Karpas-422 (cell line): ENCODE measurements at regions not wholly inside any gene's neighbourhood (a gene's known extent, or its start where the extent isn't known, plus 50 kb on each side); places are given as distances from the start of the nearest gene placed in this dataset.
"Not testable (repeated sequence)": the region's sequence is repeated elsewhere in the genome, so short reads cannot be mapped to it uniquely, and the experiment has no call there.

ENCODE experiments used
- DNase-seq: peaks from one replicate; pipeline ENCODE4 v3.0.0-alpha.2; 2015
- H2AFZ ChIP-seq: fragments of 200-600 bp; sonication (generic); 2 replicates; pipeline ENCODE4 v1.6.1; 2014; ENCODE audit warnings: antibody characterized with exemption, low read length, mixed read lengths
- H3K27ac ChIP-seq: fragments of 200-600 bp; sonication (generic); 2 replicates; pipeline ENCODE4 v1.5.1; 2014; ENCODE audit warnings: mild to moderate bottlenecking, low read length, moderate library complexity
- H3K27me3 ChIP-seq: fragments of 200-600 bp; sonication (generic); 2 replicates; pipeline ENCODE4 v1.6.1; 2014; ENCODE audit warnings: low read length, mixed read lengths
- H3K36me3 ChIP-seq: fragments of 200-600 bp; sonication (generic); 2 replicates; pipeline ENCODE4 v1.6.1; 2014; ENCODE audit warnings: low read length, mixed read lengths; ENCODE audit not compliant: insufficient read depth
- H3K4me1 ChIP-seq: fragments of 200-600 bp; sonication (generic); 2 replicates; pipeline ENCODE4 v1.6.1; 2014; ENCODE audit warnings: mild to moderate bottlenecking, low read length, mixed read lengths
- H3K4me2 ChIP-seq: fragments of 200-600 bp; sonication (generic); 2 replicates; pipeline ENCODE4 v1.6.1; 2014; ENCODE audit warnings: low read length, low read depth, mild to moderate bottlenecking; ENCODE audit not compliant: poor library complexity, severe bottlenecking
- H3K4me3 ChIP-seq: fragments of 200-600 bp; sonication (generic); 2 replicates; pipeline ENCODE4 v1.5.1; 2014; ENCODE audit warnings: mild to moderate bottlenecking, antibody characterized with exemption, low read length, mixed read lengths
- H3K79me2 ChIP-seq: fragments of 200-600 bp; sonication (generic); 2 replicates; pipeline ENCODE4 v1.6.1; 2014; ENCODE audit warnings: mild to moderate bottlenecking, low read length, mixed read lengths
- H3K9ac ChIP-seq: fragments of 200-600 bp; sonication (generic); 2 replicates; pipeline ENCODE4 v1.6.0; 2014; ENCODE audit warnings: low read length
- H3K9me2 ChIP-seq: fragments of 200-600 bp; sonication (generic), shearing (Covaris generic); replicated peaks from 2 replicates; pipeline ENCODE4 v1.6.0; 2014; ENCODE audit warnings: mild to moderate bottlenecking, low read length, moderate library complexity; ENCODE audit not compliant: insufficient read depth
- H3K9me3 ChIP-seq: fragments of 300-700, 200-600 bp; sonication (generic); 2 replicates; pipeline ENCODE4 v1.6.1; 2014; ENCODE audit warnings: low read length, mixed read lengths
- H4K20me1 ChIP-seq: fragments of 200-600 bp; sonication (generic); 2 replicates; pipeline ENCODE4 v1.6.1; 2014; ENCODE audit warnings: mild to moderate bottlenecking, antibody characterized with exemption, low read length, low read depth; ENCODE audit not compliant: insufficient read depth

DNA sequence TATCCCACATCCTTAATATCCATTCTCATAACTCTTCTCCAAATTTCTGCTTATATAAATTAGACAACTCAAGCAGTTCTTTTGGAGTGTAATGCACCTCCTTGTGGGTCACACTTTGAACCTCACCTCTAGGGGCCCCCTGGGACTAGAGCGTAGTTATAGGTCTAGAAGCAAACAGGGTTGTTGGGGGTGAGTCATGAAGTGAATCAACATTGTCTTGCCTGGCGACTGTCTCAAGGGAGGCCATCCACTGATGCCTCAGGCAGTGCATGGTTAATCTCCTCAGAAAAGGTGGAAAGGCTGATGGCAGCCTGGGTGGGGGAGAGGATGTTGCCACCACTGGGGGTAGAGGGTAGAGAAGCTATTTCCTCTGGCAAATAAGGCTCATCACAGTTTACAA is 129.1 kb downstream of the TNFRSF21 start:
- no peaks in the 10 kb centered on the region for H3K4me1 ChIP-seq
- no peak overlapping the region for H3K4me3 ChIP-seq
- no peak overlapping the region for H3K4me2 ChIP-seq
- no peak overlapping the region for H3K27ac ChIP-seq
- DNase-seq: no peak
- H3K79me2 ChIP-seq: no peaks in the 10 kb centered on the region
- no peaks in the 10 kb centered on the region for H3K9me2 ChIP-seq
- no peaks in the 10 kb centered on the region for H3K36me3 ChIP-seq
- H3K27me3 ChIP-seq: no peaks in the 10 kb centered on the region
- no peak overlapping the region for H3K9ac ChIP-seq
- H2AFZ ChIP-seq: no peak overlapping the region
- H3K9me3 ChIP-seq: no peaks in the 10 kb centered on the region
- no peaks in the 10 kb centered on the region for H4K20me1 ChIP-seq

DNA sequence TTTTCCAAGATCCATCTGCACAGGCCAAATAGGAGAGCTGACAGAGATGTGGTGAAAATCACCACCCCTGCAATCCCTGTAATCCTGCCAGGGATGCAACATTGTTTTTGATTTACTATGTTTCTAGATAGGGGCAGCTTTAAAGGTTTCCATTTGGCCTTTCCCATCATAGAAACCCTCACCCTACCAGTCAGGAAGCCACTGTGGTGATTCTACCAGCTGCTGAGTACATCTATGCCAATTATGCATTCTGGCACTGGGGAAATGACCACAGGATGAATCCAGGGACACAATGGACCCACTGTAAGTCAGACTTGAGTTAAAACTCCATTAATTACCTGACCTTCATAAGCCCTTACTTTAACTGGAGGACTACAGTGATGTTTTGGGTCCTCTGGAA is 130.4 kb downstream of the TNFRSF21 start:
- Histone ChIP-seq H3K9ac (no peak overlapping the region), H3K4me2 (no peak overlapping the region), H2AFZ (no peak overlapping the region), H3K9me2 (no peaks in the 10 kb centered on the region), H3K27me3 (no peaks in the 10 kb centered on the region), H3K36me3 (no peaks in the 10 kb centered on the region), H3K4me3 (no peak overlapping the region), H3K4me1 (no peaks in the 10 kb centered on the region), H3K79me2 (no peaks in the 10 kb centered on the region), H3K9me3 (no peaks in the 10 kb centered on the region), H4K20me1 (no peaks in the 10 kb centered on the region), H3K27ac (no peak overlapping the region)
- no peak for DNase-seq

DNA sequence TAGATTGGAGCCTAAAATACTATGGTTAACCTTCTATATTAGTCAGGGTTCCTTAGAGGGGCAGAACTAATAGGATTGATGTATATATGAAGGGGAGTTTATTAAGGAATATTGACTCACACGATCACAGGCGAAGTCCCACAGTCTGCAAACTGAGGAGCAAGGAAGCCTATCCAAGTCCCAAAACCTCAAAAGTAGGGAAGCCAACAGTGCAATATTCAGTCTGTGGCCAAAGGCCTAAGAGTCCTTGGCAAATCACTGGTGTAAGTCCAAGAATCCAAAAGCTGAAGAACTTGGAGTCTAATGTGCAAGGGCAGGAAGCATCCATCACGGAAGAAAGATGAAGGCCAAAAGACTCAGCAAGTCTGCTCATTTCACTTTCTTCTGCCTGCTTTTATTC is 133.5 kb upstream of the ADGRF1 start:
- Histone ChIP-seq H3K36me3 (no peaks in the 10 kb centered on the region), H3K27me3 (no peaks in the 10 kb centered on the region), H3K4me1 (no peaks in the 10 kb centered on the region), H3K9ac (no peak overlapping the region), H3K27ac (no peak overlapping the region), H3K9me3 (no peaks in the 10 kb centered on the region), H2AFZ (no peak overlapping the region), H3K79me2 (no peaks in the 10 kb centered on the region), H3K4me2 (no peak overlapping the region), H4K20me1 (no peaks in the 10 kb centered on the region), H3K9me2 (no peaks in the 10 kb centered on the region), H3K4me3 (no peak overlapping the region)
- no peak for DNase-seq

DNA sequence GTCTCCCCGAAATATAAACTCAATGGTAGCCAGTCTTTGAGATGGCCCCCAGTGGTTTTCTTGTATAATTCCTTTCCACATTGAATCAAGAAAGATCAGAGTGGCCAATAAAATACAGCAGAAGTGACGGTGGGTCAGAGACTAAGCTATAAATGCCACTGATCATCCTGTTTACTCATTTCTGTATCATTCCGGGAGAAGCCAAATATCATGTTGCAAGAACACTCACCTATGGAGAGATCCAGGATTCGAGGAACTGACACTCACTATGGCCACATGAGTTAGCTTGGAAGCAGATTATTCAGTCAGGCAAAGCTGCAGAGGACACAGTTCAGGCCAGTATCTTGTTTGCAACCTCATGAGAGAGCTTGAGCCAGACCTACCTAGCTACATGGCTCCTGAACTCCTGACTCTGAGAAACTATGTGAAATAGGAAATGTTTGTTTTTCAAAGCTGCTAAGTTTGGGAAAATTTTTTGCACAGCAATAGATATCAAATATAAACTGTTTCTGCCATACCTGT is 132.4 kb upstream of the ADGRF1 start:
- Histone ChIP-seq H3K27me3 (no peaks in the 10 kb centered on the region), H3K36me3 (no peaks in the 10 kb centered on the region), H4K20me1 (no peaks in the 10 kb centered on the region), H3K9ac (no peak overlapping the region), H3K4me1 (no peaks in the 10 kb centered on the region), H3K27ac (no peak overlapping the region), H3K4me2 (no peak overlapping the region), H3K9me2 (no peaks in the 10 kb centered on the region), H3K9me3 (no peaks in the 10 kb centered on the region), H3K4me3 (no peak overlapping the region), H3K79me2 (no peaks in the 10 kb centered on the region), H2AFZ (no peak overlapping the region)
- no peak for DNase-seq

DNA sequence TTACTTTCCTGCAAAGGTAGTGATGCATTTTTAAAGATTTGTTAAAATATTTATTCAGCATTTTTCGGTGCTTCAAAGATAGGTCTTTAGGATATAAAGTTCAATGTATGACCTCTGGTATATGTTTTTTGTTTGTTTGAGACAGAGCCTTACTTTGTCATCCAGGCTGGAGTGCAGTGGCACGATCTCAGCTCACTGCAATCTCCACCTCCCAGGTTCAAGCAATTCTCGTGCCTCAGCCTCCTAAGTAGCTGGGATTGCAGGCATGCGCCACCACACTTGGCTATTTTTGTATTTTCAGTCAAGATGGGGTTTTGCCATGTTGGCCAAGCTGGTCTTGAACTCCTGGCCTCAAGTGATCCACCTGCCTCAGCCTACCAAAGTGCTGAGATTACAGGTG is 131.9 kb upstream of the ADGRF1 start:
- not testable (repeated sequence) for H3K9ac ChIP-seq, H3K9me2 ChIP-seq, H3K4me1 ChIP-seq, H2AFZ ChIP-seq, H3K4me3 ChIP-seq, H3K9me3 ChIP-seq, H3K4me2 ChIP-seq, H3K79me2 ChIP-seq, H3K27me3 ChIP-seq, H3K36me3 ChIP-seq, H4K20me1 ChIP-seq, DNase-seq, H3K27ac ChIP-seq

DNA sequence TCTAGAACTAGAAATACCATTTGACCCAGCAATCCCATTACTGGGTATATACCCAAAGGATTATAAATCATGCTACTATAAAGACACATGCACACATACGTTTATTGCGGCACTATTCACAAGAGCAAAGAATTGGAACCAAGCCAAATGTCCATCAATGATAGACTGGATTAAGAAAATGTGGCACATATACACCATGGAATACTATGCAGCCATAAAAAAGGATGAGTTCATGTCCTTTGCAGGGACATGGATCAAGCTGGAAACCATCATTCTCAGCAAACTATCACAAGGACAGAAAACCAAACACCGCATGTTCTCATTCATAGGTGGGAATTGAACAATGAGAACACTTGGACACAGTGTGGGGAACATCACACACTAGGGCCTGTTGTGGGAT is 131.0 kb upstream of the ADGRF1 start:
- not testable (repeated sequence) for H3K27ac ChIP-seq, H3K9me2 ChIP-seq, H3K27me3 ChIP-seq, H2AFZ ChIP-seq, H3K4me2 ChIP-seq, DNase-seq, H3K9me3 ChIP-seq, H3K36me3 ChIP-seq, H3K9ac ChIP-seq, H3K4me3 ChIP-seq, H3K4me1 ChIP-seq, H4K20me1 ChIP-seq, H3K79me2 ChIP-seq

DNA sequence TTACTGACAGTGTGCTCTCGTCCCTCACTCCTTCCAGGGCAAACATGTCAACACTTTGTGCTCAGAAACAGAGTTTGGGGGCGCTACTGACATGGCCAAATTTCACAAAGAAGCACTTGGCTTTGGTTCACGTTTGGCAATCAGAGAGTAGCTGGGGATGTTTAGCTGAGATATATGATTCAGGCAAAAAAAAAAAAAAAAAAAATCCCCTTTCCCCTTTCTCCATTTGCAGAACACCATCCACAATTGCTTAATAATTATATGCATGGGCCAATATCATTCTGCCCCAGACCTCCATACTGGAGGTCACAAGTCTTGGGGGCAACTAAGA is 128.4 kb upstream of the ADGRF1 start:
- H3K27me3 ChIP-seq: no peaks in the 10 kb centered on the region
- DNase-seq: no peak
- H3K27ac ChIP-seq: no peak overlapping the region
- no peaks in the 10 kb centered on the region for H4K20me1 ChIP-seq
- H3K9ac ChIP-seq: no peak overlapping the region
- H3K9me2 ChIP-seq: no peaks in the 10 kb centered on the region
- H3K79me2 ChIP-seq: no peaks in the 10 kb centered on the region
- H3K4me1 ChIP-seq: no peaks in the 10 kb centered on the region
- H2AFZ ChIP-seq: no peak overlapping the region
- no peak overlapping the region for H3K4me3 ChIP-seq
- H3K36me3 ChIP-seq: no peaks in the 10 kb centered on the region
- no peak overlapping the region for H3K4me2 ChIP-seq
- no peaks in the 10 kb centered on the region for H3K9me3 ChIP-seq

DNA sequence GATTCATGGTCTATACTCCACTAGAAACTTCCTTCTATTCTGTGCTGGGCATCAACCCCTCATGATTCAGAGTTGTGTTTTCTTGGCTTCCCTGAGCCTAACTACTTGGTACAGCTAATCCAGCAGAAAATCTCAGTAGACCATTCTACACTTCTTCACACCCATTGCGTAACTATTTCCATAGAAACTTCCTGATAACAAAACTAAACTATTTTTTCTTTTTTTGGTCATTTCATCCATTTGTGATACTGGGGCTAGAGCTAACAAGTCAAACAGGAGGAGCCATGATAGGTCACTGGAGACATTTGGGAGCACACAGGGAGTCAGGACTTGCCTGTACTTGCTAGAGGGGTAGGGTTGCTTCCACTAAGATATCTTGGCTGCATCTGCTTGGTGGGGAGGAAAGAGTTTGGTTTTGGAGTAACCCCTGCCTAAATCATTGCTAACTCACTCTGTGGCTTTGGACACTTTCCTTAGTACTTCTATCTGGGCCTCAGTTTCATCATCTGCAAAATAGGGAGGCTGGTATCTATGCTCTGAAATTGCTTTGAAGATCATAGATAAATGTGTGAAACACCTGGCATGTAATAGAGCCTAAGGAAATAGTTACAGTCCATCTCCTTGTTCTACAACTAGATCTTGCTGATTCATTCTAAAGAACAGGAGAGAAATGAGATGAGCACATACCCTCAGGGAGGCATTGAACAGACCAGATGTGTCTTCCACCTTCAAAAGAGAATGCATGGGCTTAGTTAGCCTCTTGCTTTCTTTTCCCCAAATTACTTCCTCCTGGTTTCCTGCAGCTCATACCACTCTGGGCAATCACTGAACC is 127.9 kb upstream of the ADGRF1 start:
- H3K36me3 ChIP-seq: no peaks in the 10 kb centered on the region
- H4K20me1 ChIP-seq: no peaks in the 10 kb centered on the region
- no peak overlapping the region for H3K9ac ChIP-seq
- no peak for DNase-seq
- H3K79me2 ChIP-seq: no peaks in the 10 kb centered on the region
- no peak overlapping the region for H3K4me3 ChIP-seq
- H2AFZ ChIP-seq: no peak overlapping the region
- no peaks in the 10 kb centered on the region for H3K27me3 ChIP-seq
- no peaks in the 10 kb centered on the region for H3K9me2 ChIP-seq
- H3K4me2 ChIP-seq: no peak overlapping the region
- no peak overlapping the region for H3K27ac ChIP-seq
- H3K4me1 ChIP-seq: no peaks in the 10 kb centered on the region
- no peaks in the 10 kb centered on the region for H3K9me3 ChIP-seq
